Transverse colon (tissue), 4 donors: ENCODE measurements at regions not wholly inside any gene's neighbourhood (a gene's known extent, or its start where the extent isn't known, plus 50 kb on each side); places are given as distances from the start of the nearest gene placed in this dataset.

ENCODE experiments used
- DNase-seq: peaks from one replicate; pipeline ENCODE4 v3.0.0-alpha.2; 2019
- H3K27ac ChIP-seq, 4 donors: fragments of 200-600 bp; sonication (generic); 2 replicates each; pipeline ENCODE4 v1.5.1; 2016 to 2018; ENCODE audit warnings: inconsistent platforms in 4 of 4
- H3K27me3 ChIP-seq: fragments of 200-600 bp; sonication (generic); 2 replicates; pipeline ENCODE4 v1.5.1; 2017; ENCODE audit warnings: inconsistent platforms
- H3K36me3 ChIP-seq, 4 donors: fragments of 200-600 bp; sonication (generic); 2 replicates each; pipeline ENCODE4 v1.5.1; 2017 to 2019; ENCODE audit warnings: inconsistent platforms in 4 of 4
- H3K4me1 ChIP-seq, 4 donors: fragments of 200-600 bp; sonication (generic); 2 replicates each; pipeline ENCODE4 v1.5.1; 2017 to 2020; ENCODE audit warnings: inconsistent platforms in 4 of 4
- H3K4me3 ChIP-seq, 4 donors: fragments of 200-600 bp; sonication (generic); 1 replicate in 1 of 4; 2 replicates in 3 of 4; pipeline versions ENCODE4 v1.5.1 to v1.6.1; 2017 to 2019; ENCODE audit warnings: inconsistent platforms in 4 of 4
- H3K9me3 ChIP-seq, 2 donors: fragments of 200-600 bp; sonication (generic); 2 replicates each; pipeline ENCODE4 v1.5.1; 2017 to 2019; ENCODE audit warnings: inconsistent platforms in 2 of 2
- EP300 ChIP-seq: sonication (generic); formaldehyde crosslinking; IDR thresholded peaks from one replicate; pipeline ENCODE4 v1.6.1; 2017; ENCODE audit warnings: antibody characterized with exemption, low read depth
- POLR2A ChIP-seq: fragments of 450-650 bp; IDR thresholded peaks from one replicate; pipeline ENCODE4 v1.6.1; 2016; ENCODE audit warnings: antibody characterized with exemption, mild to moderate bottlenecking, moderate library complexity
- POLR2AphosphoS5 ChIP-seq, 3 donors: sonication (generic); formaldehyde crosslinking; IDR thresholded peaks; one replicate each; pipeline ENCODE4 v1.6.1; 2016; ENCODE audit warnings: antibody characterized with exemption in 3 of 3
- WGBS, 2 donors: methylation state at CpG; one replicate each; pipeline ENCODE4 v1.1.5; 2018; ENCODE audit warnings: low coverage in 1 of 2; 5-methylcytosine and 5-hydroxymethylcytosine counted together
- in situ Hi-C, 4 donors: fragments of 200-750 bp; cut with MboI; loops; one replicate each; pipeline versions ENCODE4 v1.15.0 to v1.15.1; 2017; ENCODE audit warnings: low sequenced_read_pairs in 3 of 4, low pct_ligation_motif_present in 1 of 4, low pct_unique_long_range_greater_than_20kb in 1 of 4
- intact Hi-C: fragments of 100-400 bp; cut with DNase I; formaldehyde crosslinking; loops from one replicate; pipeline ENCODE4 v1.15.1; 2023; ENCODE audit warnings: low total_unique reads
- TF ChIP-seq, protein P1 (sequence below), 5 experiments: fragments of 200-600 bp in 3 of 5; fragments of 450-650 bp in 2 of 5; sonication (generic) in 3 of 5; IDR thresholded peaks; 1 replicate in 2 of 5; 2 replicates in 3 of 5; pipeline ENCODE4 v1.5.1; 2016 to 2017; ENCODE audit warnings: antibody characterized with exemption in 5 of 5, inconsistent platforms in 3 of 5, mild to moderate bottlenecking in 2 of 5, moderate library complexity in 1 of 5

DNA sequence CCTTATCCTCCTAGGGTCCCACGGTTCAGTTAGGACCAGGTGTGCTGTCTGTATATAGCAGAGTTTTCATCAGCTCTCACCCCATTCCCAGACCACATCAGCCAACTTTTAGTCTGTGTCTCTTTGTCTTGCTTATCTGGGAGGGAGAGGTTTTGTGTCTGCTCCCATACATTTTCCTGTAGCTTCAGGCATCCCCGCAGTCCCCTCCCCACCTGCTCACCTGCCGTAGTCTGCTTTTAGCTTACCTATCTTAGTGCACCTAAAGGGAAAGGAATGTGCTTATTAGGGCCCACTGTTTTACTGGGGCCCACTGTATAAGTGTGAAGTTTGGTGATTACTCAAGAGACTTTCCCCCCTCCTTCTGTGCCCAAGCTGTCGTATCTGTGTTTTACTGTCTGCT lies 225.1 kb downstream of the PLA2G4A start:
- Histone ChIP-seq H3K9me3 (no peaks in the 10 kb centered on the region), H3K36me3 (no peaks in the 10 kb centered on the region), H3K27ac (no peak overlapping the region), H3K4me3 (no peak overlapping the region), H3K4me1 (no peaks in the 10 kb centered on the region), H3K27me3 (no peaks in the 10 kb centered on the region)
- TF ChIP-seq EP300 (no peak), POLR2AphosphoS5 (IDR thresholded peaks at IDR 0.05) (no peak), POLR2A (no peak)
- TF ChIP-seq, protein P1, sequence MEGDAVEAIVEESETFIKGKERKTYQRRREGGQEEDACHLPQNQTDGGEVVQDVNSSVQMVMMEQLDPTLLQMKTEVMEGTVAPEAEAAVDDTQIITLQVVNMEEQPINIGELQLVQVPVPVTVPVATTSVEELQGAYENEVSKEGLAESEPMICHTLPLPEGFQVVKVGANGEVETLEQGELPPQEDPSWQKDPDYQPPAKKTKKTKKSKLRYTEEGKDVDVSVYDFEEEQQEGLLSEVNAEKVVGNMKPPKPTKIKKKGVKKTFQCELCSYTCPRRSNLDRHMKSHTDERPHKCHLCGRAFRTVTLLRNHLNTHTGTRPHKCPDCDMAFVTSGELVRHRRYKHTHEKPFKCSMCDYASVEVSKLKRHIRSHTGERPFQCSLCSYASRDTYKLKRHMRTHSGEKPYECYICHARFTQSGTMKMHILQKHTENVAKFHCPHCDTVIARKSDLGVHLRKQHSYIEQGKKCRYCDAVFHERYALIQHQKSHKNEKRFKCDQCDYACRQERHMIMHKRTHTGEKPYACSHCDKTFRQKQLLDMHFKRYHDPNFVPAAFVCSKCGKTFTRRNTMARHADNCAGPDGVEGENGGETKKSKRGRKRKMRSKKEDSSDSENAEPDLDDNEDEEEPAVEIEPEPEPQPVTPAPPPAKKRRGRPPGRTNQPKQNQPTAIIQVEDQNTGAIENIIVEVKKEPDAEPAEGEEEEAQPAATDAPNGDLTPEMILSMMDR (IDR thresholded peaks at IDR 0.05), result no peak
- DNase-seq, result no peak
- intact Hi-C loops, result no loop called here
- 56 to 65% methylated on average over 4 of the region's 4 CpGs for WGBS, 2 donors
- in situ Hi-C loops, result no loop called here

DNA sequence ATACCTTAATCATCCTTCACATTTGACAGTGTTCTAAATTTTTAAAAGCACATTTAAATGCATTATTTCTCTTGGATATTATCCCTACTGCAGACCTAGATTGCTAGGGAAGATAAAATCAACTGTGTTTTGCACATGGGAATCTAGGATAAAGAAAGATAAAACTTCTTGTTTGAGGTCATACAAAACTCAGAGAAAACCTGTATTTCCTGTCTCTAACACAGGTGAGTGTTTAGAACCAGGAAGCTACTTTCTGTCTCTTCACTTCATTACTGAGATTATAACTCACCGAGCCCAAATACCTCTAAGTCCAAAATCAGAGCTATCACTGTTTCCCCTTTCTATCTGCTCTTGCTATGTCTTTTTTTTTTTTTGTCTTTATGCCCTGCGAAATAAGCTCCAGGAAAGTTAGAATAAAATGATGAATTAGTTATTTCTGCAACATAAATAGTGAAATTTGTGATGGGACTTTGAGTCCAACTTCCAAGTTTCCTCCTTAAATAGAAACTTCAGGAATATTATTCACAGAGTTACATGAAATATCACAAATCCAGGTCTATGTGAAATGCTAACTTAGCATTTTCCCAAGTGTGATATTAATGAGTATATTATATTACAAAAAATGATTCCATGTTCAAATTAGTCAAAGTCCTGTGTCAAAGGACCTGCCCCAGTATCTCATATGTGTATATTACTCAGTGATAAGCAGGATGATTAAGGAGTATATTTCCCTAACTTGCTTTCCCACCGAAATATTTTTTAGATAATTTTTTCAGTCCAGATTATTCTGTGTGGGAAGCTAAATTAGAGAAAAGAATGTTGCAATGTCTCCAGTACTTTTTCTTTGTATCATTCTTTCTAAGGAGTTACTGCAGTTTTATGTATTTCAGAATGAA lies 226.4 kb downstream of the PLA2G4A start:
- 60 to 73% methylated on average over 3 of the region's 3 CpGs for WGBS, 2 donors
- Histone ChIP-seq H3K4me3 (no peak overlapping the region), H3K4me1 (no peaks in the 10 kb centered on the region), H3K27ac (no peak overlapping the region), H3K9me3 (no peaks in the 10 kb centered on the region), H3K36me3 (no peaks in the 10 kb centered on the region), H3K27me3 (no peaks in the 10 kb centered on the region)
- TF ChIP-seq, protein P1 (IDR thresholded peaks at IDR 0.05), result no peak
- TF ChIP-seq POLR2AphosphoS5 (IDR thresholded peaks at IDR 0.05) (no peak), EP300 (no peak), POLR2A (no peak)
- in situ Hi-C loops, result no loop called here
- no peak for DNase-seq
- intact Hi-C loops, result no loop called here

DNA sequence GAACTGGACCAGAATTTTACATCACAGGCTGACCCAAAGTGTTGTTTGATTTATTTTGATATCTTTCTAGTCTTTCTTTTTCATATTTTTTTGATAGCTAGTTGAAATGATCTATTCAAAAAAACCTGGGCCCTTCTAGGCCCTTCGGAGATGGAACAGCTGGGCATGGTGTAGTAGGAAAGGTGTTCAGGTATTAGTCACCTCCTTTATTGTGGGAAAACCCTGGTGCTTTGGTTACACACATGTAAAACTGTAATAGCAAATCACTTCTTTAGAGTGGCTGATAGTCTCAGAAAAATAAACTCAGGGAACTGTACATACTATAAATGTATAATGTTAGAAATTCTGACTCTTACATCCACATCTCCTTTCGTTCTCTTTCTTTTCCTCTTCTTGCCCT lies 234.5 kb downstream of the PLA2G4A start:
- TF ChIP-seq POLR2A, result no peak
- TF ChIP-seq POLR2AphosphoS5 (IDR thresholded peaks at IDR 0.05), result no peak
- TF ChIP-seq, protein P1 (IDR thresholded peaks at IDR 0.05), result no peak
- no peak for TF ChIP-seq EP300
- Histone ChIP-seq H3K4me3 (no peak overlapping the region), H3K27me3 (no peaks in the 10 kb centered on the region), H3K27ac (no peak overlapping the region), H3K9me3 (no peaks in the 10 kb centered on the region), H3K4me1 (no peaks in the 10 kb centered on the region), H3K36me3 (no peaks in the 10 kb centered on the region)
- WGBS, 2 donors, result 62 to 88% methylated on average over 2 of the region's 2 CpGs
- intact Hi-C loops (no loop called here), in situ Hi-C loops (no loop called here)
- no peak for DNase-seq

DNA sequence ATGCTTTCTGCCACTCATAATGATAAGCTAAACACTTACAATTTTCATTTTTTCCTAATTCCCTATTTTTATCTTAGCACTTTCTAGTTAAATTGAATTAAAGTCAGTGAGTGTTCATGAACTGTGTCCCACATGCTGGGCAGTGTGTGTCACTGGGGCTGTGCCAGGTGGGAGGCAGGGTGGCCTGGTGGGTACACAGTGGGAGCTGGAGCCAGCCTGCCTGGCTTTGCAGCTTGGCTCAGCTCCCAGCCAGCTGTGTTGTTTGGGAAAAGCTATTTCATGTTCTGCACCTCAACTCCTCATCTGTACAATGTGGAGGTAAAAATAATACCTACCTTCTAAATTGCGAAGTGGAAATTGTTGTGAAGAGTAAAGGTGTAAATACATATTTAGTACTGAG lies 238.4 kb downstream of the PLA2G4A start:
- 92 to 95% methylated on average over 1 of the region's 1 CpG for WGBS, 2 donors
- Histone ChIP-seq H3K27ac (no peak overlapping the region), H3K27me3 (no peaks in the 10 kb centered on the region), H3K4me1 (no peaks in the 10 kb centered on the region), H3K4me3 (no peak overlapping the region), H3K9me3 (no peaks in the 10 kb centered on the region), H3K36me3 (no peaks in the 10 kb centered on the region)
- DNase-seq, result no peak
- in situ Hi-C loops (no loop called here), intact Hi-C loops (no loop called here)
- no peak for TF ChIP-seq EP300
- TF ChIP-seq POLR2AphosphoS5 (IDR thresholded peaks at IDR 0.05), result no peak
